ENCODE measurements at regions not wholly inside any gene's neighbourhood (a gene's known extent, or its start where the extent isn't known, plus 50 kb on each side); places are given as distances from the start of the nearest gene placed in this dataset.

DNA sequence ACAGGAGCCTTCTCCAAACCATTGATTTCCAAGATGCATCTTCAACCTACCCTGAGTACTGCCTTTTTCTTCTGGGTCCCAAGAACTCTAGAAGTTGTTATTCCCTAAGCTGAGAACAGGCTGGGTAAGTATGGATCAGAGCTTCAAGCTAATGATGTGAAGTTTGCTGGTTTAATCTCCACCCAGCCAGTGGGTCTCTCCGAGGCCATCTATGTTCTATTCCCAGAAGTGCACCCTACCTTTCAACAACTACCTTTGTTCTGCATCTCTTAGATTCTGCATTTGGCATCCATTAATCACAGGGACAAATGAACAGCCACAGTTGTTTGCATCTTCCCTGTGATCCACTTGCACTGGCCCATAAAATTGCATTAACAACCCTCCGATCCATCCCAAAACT lies 246.2 kb downstream of the HIVEP2 start:
- no peak for TF ChIP-seq TEAD4 (IDR thresholded peaks at IDR 0.05; ENCODE audit: borderline replicate concordance, insufficient read depth)
- no peak for TF ChIP-seq TAF1 (IDR thresholded peaks at IDR 0.05; ENCODE audit: borderline replicate concordance, low read depth, low read length)
- TF ChIP-seq CTCF (IDR thresholded peaks at IDR 0.05): peak; percentile 21; the same call in 1 of the 2 replicates
- no peak for TF ChIP-seq MAX (IDR thresholded peaks at IDR 0.05; ENCODE audit: low read depth)
- no peak for TF ChIP-seq RXRA (IDR thresholded peaks at IDR 0.05; ENCODE audit: borderline replicate concordance, low read depth)
- no peak for TF ChIP-seq NRF1 (IDR thresholded peaks at IDR 0.05; ENCODE audit: low read depth, low read length)
- no peak for TF ChIP-seq POLR2AphosphoS5 (IDR thresholded peaks at IDR 0.05; ENCODE audit: low read depth, low read length)
- no peak for TF ChIP-seq CHD2 (IDR thresholded peaks at IDR 0.05; ENCODE audit: low read length, partially characterized antibody)
- TF ChIP-seq MEF2A (IDR thresholded peaks at IDR 0.05; ENCODE audit: borderline replicate concordance, low read depth): no peak

Data from SK-N-SH (cell line).